NCI-H146 (cell line): ENCODE measurements at regions not wholly inside any gene's neighbourhood (a gene's known extent, or its start where the extent isn't known, plus 50 kb on each side); places are given as distances from the start of the nearest gene placed in this dataset.
"Not testable (repeated sequence)": the region's sequence is repeated elsewhere in the genome, so short reads cannot be mapped to it uniquely, and the experiment has no call there.

Experiments used
- DNase-seq: peaks from one replicate; lab custom pipeline; 2025; lab: John Stamatoyannopoulos, UW

- DNase-seq, result no peak
Observed at GRCh38 chr3:30439451-30440053, 166.8 kb upstream of the TGFBR2 start.

- DNase-seq, result no peak
Observed at GRCh38 chr3:30440147-30440604, 166.2 kb upstream of the TGFBR2 start.

GRCh38 chr3:30440880-30441279, 165.5 kb upstream of the TGFBR2 start:
- no peak for DNase-seq

- no peak for DNase-seq
Observed at GRCh38 chr3:30443756-30444673, 162.4 kb upstream of the TGFBR2 start.

GRCh38 chr3:30448450-30449289, 157.7 kb upstream of the TGFBR2 start:
- DNase-seq, result no peak

GRCh38 chr3:30449290-30449632, 157.1 kb upstream of the TGFBR2 start:
- no peak for DNase-seq

GRCh38 chr3:30452446-30452845, 154.0 kb upstream of the TGFBR2 start:
- DNase-seq, result no peak

- DNase-seq, result no peak
Observed at GRCh38 chr3:30453360-30454039, 152.9 kb upstream of the TGFBR2 start.

GRCh38 chr3:30454636-30455035, 151.8 kb upstream of the TGFBR2 start:
- DNase-seq, result no peak

- not testable (repeated sequence) for DNase-seq
Observed at GRCh38 chr3:30455112-30455511, 151.3 kb upstream of the TGFBR2 start.

- no peak for DNase-seq
Observed at GRCh38 chr3:30455840-30456239, 150.6 kb upstream of the TGFBR2 start.

- DNase-seq, result no peak
Observed at GRCh38 chr3:30456264-30456663, 150.1 kb upstream of the TGFBR2 start.

GRCh38 chr3:30457081-30457480, 149.3 kb upstream of the TGFBR2 start:
- no peak for DNase-seq

GRCh38 chr3:30457726-30458125, 148.7 kb upstream of the TGFBR2 start:
- DNase-seq, result no peak

GRCh38 chr3:30458376-30459171, 147.8 kb upstream of the TGFBR2 start:
- DNase-seq, result no peak

- DNase-seq, result no peak
Observed at GRCh38 chr3:30461311-30461710, 145.1 kb upstream of the TGFBR2 start.

- DNase-seq, result no peak
Observed at GRCh38 chr3:30462721-30463470, 143.5 kb upstream of the TGFBR2 start.

- DNase-seq, result no peak
Observed at GRCh38 chr3:30464381-30464780, 142.0 kb upstream of the TGFBR2 start.

- DNase-seq, result no peak
Observed at GRCh38 chr3:30465454-30465853, 140.9 kb upstream of the TGFBR2 start.

- no peak for DNase-seq
Observed at GRCh38 chr3:30467596-30468238, 138.7 kb upstream of the TGFBR2 start.
